ENCODE measurements at regions not wholly inside any gene's neighbourhood (a gene's known extent, or its start where the extent isn't known, plus 50 kb on each side); places are given as distances from the start of the nearest gene placed in this dataset.

GRCh38 chr4:38327174-38327573 lies 336.8 kb upstream of the KLF3 start:
- in situ Hi-C loops (cut with MboI; ENCODE audit: low sequenced_read_pairs) (no loop called here), dilution Hi-C loops (cut with HindIII; ENCODE audit: low sequenced_read_pairs, unreplicated experiment) (no loop called here), intact Hi-C loops (cut with micrococcal nuclease) (no loop called here)
- H3K9me1 ChIP-seq (ENCODE audit: insufficient read depth, low read length): no peaks in the 10 kb centered on the region
- no peak overlapping the region for H3K27ac ChIP-seq (ENCODE audit: insufficient read depth, low read length)
- H4K20me1 ChIP-seq (ENCODE audit: insufficient read depth, low read length): no peaks in the 10 kb centered on the region
- ChIA-PET POLR2A (ENCODE audit: unreplicated experiment) (no interaction called here), CTCF (no interaction called here)
- H3K4me3 ChIP-seq (ENCODE audit: insufficient read depth, low read depth, low read length): no peak overlapping the region
- H3K56ac ChIP-seq (ENCODE audit: extremely low read depth, insufficient read depth, low read length): no peak overlapping the region
- no peak overlapping the region for H4K8ac ChIP-seq (ENCODE audit: low read depth in 2 of 2, low read length in 2 of 2)
- no peaks in the 10 kb centered on the region for H3K79me1 ChIP-seq (ENCODE audit: low read depth in 1 of 2, low read length in 2 of 2)
- DNase-seq (no peak), ATAC-seq (ENCODE audit: low read depth) (no peak)
- no peak overlapping the region for H2BK20ac ChIP-seq (ENCODE audit: low read depth, low read length)
- no peak overlapping the region for H2AK5ac ChIP-seq (ENCODE audit: low read depth, low read length)
- peaks cover 8% of the 10 kb centered on the region for H3K4me1 ChIP-seq (ENCODE audit: control insufficient read depth, insufficient read depth, low read length)
- no peak overlapping the region for H2BK15ac ChIP-seq (ENCODE audit: low read depth, low read length)
- no peak overlapping the region for H4K5ac ChIP-seq (ENCODE audit: low read depth, low read length)
- H2AK9ac ChIP-seq (replicated peaks; ENCODE audit: low read depth, low read length, poor library complexity): no peak overlapping the region
- no peak overlapping the region for H3K14ac ChIP-seq (replicated peaks; ENCODE audit: low read depth, low read length)
- no peak overlapping the region for H4K91ac ChIP-seq (ENCODE audit: insufficient read depth, low read depth, low read length)
- no peak overlapping the region for H2BK5ac ChIP-seq (ENCODE audit: low read depth, low read length, poor library complexity, severe bottlenecking)
- H3K23ac ChIP-seq (ENCODE audit: low read depth, low read length): no peak overlapping the region
- H3K4ac ChIP-seq (ENCODE audit: low read depth, low read length): no peak overlapping the region
- TF ChIP-seq CHD1 (IDR thresholded peaks at IDR 0.05; ENCODE audit: low read depth, low read length): no peak
- no peak for TF ChIP-seq ELK1 (IDR thresholded peaks at IDR 0.05; ENCODE audit: borderline replicate concordance, low read depth, low read length)
- TF ChIP-seq USF2 (IDR thresholded peaks at IDR 0.05; ENCODE audit: low read depth, low read length): no peak
- no peak overlapping the region for H3K4me2 ChIP-seq (ENCODE audit: low read depth, low read length)
- H3K36me3 ChIP-seq (ENCODE audit: control insufficient read depth, insufficient read depth, low read length): no peaks in the 10 kb centered on the region
- H3K9me3 ChIP-seq (ENCODE audit: control insufficient read depth, insufficient read depth, low read length): no peaks in the 10 kb centered on the region; the same call in 1 of the 2 replicates
- no peak overlapping the region for H2BK120ac ChIP-seq (ENCODE audit: low read depth, low read length)
- no peak overlapping the region for H3K18ac ChIP-seq (ENCODE audit: low read depth, low read length)
- no peak overlapping the region for H3K9ac ChIP-seq (ENCODE audit: low read depth, low read length)
- H3K27me3 ChIP-seq (ENCODE audit: control insufficient read depth, insufficient read depth, low read length): peaks cover 9% of the 10 kb centered on the region
- H2AFZ ChIP-seq (replicated peaks; ENCODE audit: low read length, poor library complexity): no peak overlapping the region
- no TSS peak for BruUV-seq (replicated peaks)

All from IMR-90 (cell line).